ENCODE measurements at regions not wholly inside any gene's neighbourhood (a gene's known extent, or its start where the extent isn't known, plus 50 kb on each side); places are given as distances from the start of the nearest gene placed in this dataset.

GRCh38 chr10:81031774-81032173 is 494.1 kb downstream of the SH2D4B start:
- Histone ChIP-seq H3K27ac (ENCODE audit: low read depth, low read length, poor library complexity, severe bottlenecking) (no peak overlapping the region), H3K9me3 (ENCODE audit: low read depth, low read length, poor library complexity, severe bottlenecking) (no peaks in the 10 kb centered on the region), H3K27me3 (replicated peaks; ENCODE audit: insufficient read depth, low read depth, low read length, poor library complexity) (no peaks in the 10 kb centered on the region), H3K4me1 (ENCODE audit: insufficient read depth, low read length, poor library complexity, severe bottlenecking) (no peaks in the 10 kb centered on the region), H3K4me3 (ENCODE audit: low read depth, low read length, poor library complexity, severe bottlenecking) (no peak overlapping the region), H3K36me3 (ENCODE audit: insufficient read depth, low read length, poor library complexity, severe bottlenecking) (no peaks in the 10 kb centered on the region)
- POLR2A ChIA-PET (ENCODE audit: low non-redundant PET): no interaction called here
- BruUV-seq (replicated peaks): no TSS peak
- intact Hi-C loops (cut with micrococcal nuclease; ENCODE audit: unreplicated experiment): no loop called here
- TF ChIP-seq CTCF (conservative IDR thresholded peaks at IDR 0.05; ENCODE audit: low read depth, low read length) (no peak), EZH2 (IDR thresholded peaks at IDR 0.05; ENCODE audit: borderline replicate concordance, low read depth, low read length, poor library complexity, severe bottlenecking) (no peak)
- CTCF ChIA-PET: no interaction called here
- DNase-seq (ENCODE audit: low spot score): no peak

- H3K9me3 ChIP-seq (ENCODE audit: low read depth, low read length, poor library complexity, severe bottlenecking): no peaks in the 10 kb centered on the region
- H3K36me3 ChIP-seq (ENCODE audit: insufficient read depth, low read length, poor library complexity, severe bottlenecking): no peaks in the 10 kb centered on the region
- no peak overlapping the region for H3K4me3 ChIP-seq (ENCODE audit: low read depth, low read length, poor library complexity, severe bottlenecking)
- no peaks in the 10 kb centered on the region for H3K27me3 ChIP-seq (replicated peaks; ENCODE audit: insufficient read depth, low read depth, low read length, poor library complexity)
- TF ChIP-seq CTCF (conservative IDR thresholded peaks at IDR 0.05; ENCODE audit: low read depth, low read length) (no peak), EZH2 (IDR thresholded peaks at IDR 0.05; ENCODE audit: borderline replicate concordance, low read depth, low read length, poor library complexity, severe bottlenecking) (no peak)
- intact Hi-C loops (cut with micrococcal nuclease; ENCODE audit: unreplicated experiment): no loop called here
- ChIA-PET CTCF (no interaction called here), POLR2A (ENCODE audit: low non-redundant PET) (no interaction called here)
- no peak for DNase-seq (ENCODE audit: low spot score)
- no TSS peak for BruUV-seq (replicated peaks)
- H3K27ac ChIP-seq (ENCODE audit: low read depth, low read length, poor library complexity, severe bottlenecking): no peak overlapping the region
- no peaks in the 10 kb centered on the region for H3K4me1 ChIP-seq (ENCODE audit: insufficient read depth, low read length, poor library complexity, severe bottlenecking)
These were observed 496.7 kb downstream of the SH2D4B start for GRCh38 chr10:81034383-81034782.

- CTCF ChIA-PET: no interaction called here
- intact Hi-C loops (cut with micrococcal nuclease; ENCODE audit: unreplicated experiment): no loop called here
These were observed 498.6 kb downstream of the SH2D4B start for GRCh38 chr10:81036257-81036656.

More at GRCh38 chr10:81036257-81036656, 498.6 kb downstream of the SH2D4B start:
- H3K9me3 ChIP-seq (ENCODE audit: low read depth, low read length, poor library complexity, severe bottlenecking): no peaks in the 10 kb centered on the region
- no peaks in the 10 kb centered on the region for H3K4me1 ChIP-seq (ENCODE audit: insufficient read depth, low read length, poor library complexity, severe bottlenecking)
- POLR2A ChIA-PET (ENCODE audit: low non-redundant PET): no interaction called here
- no TSS peak for BruUV-seq (replicated peaks)
- DNase-seq (ENCODE audit: low spot score): no peak
- TF ChIP-seq CTCF (conservative IDR thresholded peaks at IDR 0.05; ENCODE audit: low read depth, low read length): no peak
- no peak for TF ChIP-seq EZH2 (IDR thresholded peaks at IDR 0.05; ENCODE audit: borderline replicate concordance, low read depth, low read length, poor library complexity, severe bottlenecking)
- no peak overlapping the region for H3K4me3 ChIP-seq (ENCODE audit: low read depth, low read length, poor library complexity, severe bottlenecking)
- no peaks in the 10 kb centered on the region for H3K36me3 ChIP-seq (ENCODE audit: insufficient read depth, low read length, poor library complexity, severe bottlenecking)
- no peak overlapping the region for H3K27ac ChIP-seq (ENCODE audit: low read depth, low read length, poor library complexity, severe bottlenecking)
- no peaks in the 10 kb centered on the region for H3K27me3 ChIP-seq (replicated peaks; ENCODE audit: insufficient read depth, low read depth, low read length, poor library complexity)

Measured in A673 (cell line).